B cell (primary cell): ENCODE measurements at regions not wholly inside any gene's neighbourhood (a gene's known extent, or its start where the extent isn't known, plus 50 kb on each side); places are given as distances from the start of the nearest gene placed in this dataset.

Source experiments
- ATAC-seq: fragments of 200-7000 bp; cut with Tn5 transposase; one replicate; pipeline ENCODE4 v1.10.0; 2021; ENCODE audit warnings: low read depth, mild to moderate bottlenecking, moderate number of reproducible peaks, moderate library complexity
- CTCF ChIA-PET: fragments of 350-600 bp; sonication (Branson Sonifier 250); formaldehyde crosslinking; loops from one replicate; lab custom pipeline; 2021; ENCODE audit warnings: antibody characterized with exemption, inconsistent platforms; lab: Charles Lee
- POLR2A ChIA-PET: fragments of 350-600 bp; sonication (Branson Sonifier 250); formaldehyde crosslinking; loops from one replicate; lab custom pipeline; 2021; ENCODE audit warnings: antibody characterized with exemption; lab: Charles Lee
- DNase-seq: peaks from one replicate; pipeline ENCODE4 v3.0.0; 2013
- H2AFZ ChIP-seq: 2 replicates; pipeline ENCODE4 v1.6.1; 2012; ENCODE audit warnings: mild to moderate bottlenecking, low read depth, low read length; ENCODE audit not compliant: insufficient read depth, poor library complexity, severe bottlenecking
- H3K27ac ChIP-seq, 2 donors: 1 replicate in 1 of 2; 2 replicates in 1 of 2; pipeline ENCODE4 v1.5.1; 2012 to 2013; ENCODE audit warnings: low read length in 2 of 2, mild to moderate bottlenecking in 2 of 2, moderate library complexity in 1 of 2
- H3K27me3 ChIP-seq, 4 experiments: fragments of 200-600 bp in 1 of 4; sonication (generic) in 1 of 4; replicated peaks in 1 of 4; 1 replicate in 2 of 4; 2 replicates in 2 of 4; pipeline versions ENCODE4 v1.6.1 to v1.7.0; 2013 to 2016; ENCODE audit warnings: low read length in 3 of 4, mild to moderate bottlenecking in 2 of 4, mixed read lengths in 1 of 4, moderate library complexity in 1 of 4; ENCODE audit not compliant: insufficient read depth in 4 of 4, control insufficient read depth in 3 of 4; ENCODE audit errors: control extremely low read depth in 1 of 4
- H3K36me3 ChIP-seq, 2 experiments: replicated peaks in 1 of 2; 1 replicate in 1 of 2; 2 replicates in 1 of 2; pipeline versions ENCODE4 v1.6.1 to v1.7.1; 2013; ENCODE audit warnings: low read length in 1 of 2; ENCODE audit not compliant: insufficient read depth in 2 of 2, control insufficient read depth in 1 of 2; ENCODE audit errors: control extremely low read depth in 1 of 2, extremely low read depth in 1 of 2
- H3K4me1 ChIP-seq, 2 donors: fragments of 200-600 bp in 1 of 2; sonication (generic) in 1 of 2; 1 replicate in 1 of 2; 2 replicates in 1 of 2; pipeline versions ENCODE4 v1.5.1 to v1.6.1; 2013 to 2017; ENCODE audit warnings: low read length in 2 of 2; ENCODE audit not compliant: control insufficient read depth in 2 of 2, insufficient read depth in 2 of 2
- H3K4me2 ChIP-seq: replicated peaks from 2 replicates; pipeline ENCODE3; 2012; ENCODE audit warnings: mild to moderate bottlenecking, low read depth, low read length; ENCODE audit not compliant: poor library complexity, severe bottlenecking
- H3K4me3 ChIP-seq, 5 experiments: fragments of 200-600 bp in 1 of 5; sonication (generic) in 1 of 5; 1 replicate in 3 of 5; 2 replicates in 2 of 5; pipeline versions ENCODE4 v1.5.1 to v1.7.0; 2011 to 2016; ENCODE audit warnings: low read length in 4 of 5, mild to moderate bottlenecking in 4 of 5, low read depth in 2 of 5, control low read depth in 1 of 5, moderate library complexity in 1 of 5; ENCODE audit not compliant: insufficient read depth in 1 of 5; ENCODE audit errors: control extremely low read depth in 1 of 5, extremely low read depth in 1 of 5
- H3K79me2 ChIP-seq: fragments of 200-600 bp; sonication (generic); one replicate; pipeline ENCODE4 v1.6.0; 2016; ENCODE audit warnings: low read length; ENCODE audit not compliant: control insufficient read depth, insufficient read depth
- H3K9ac ChIP-seq: fragments of 200-600 bp; sonication (generic); 2 replicates; pipeline ENCODE4 v1.6.1; 2017; ENCODE audit warnings: mild to moderate bottlenecking, low read length, moderate library complexity
- H3K9me3 ChIP-seq, 3 donors: one replicate each; pipeline versions ENCODE4 v1.6.1 to v1.7.1; 2013; ENCODE audit warnings: low read length in 2 of 3; ENCODE audit not compliant: control insufficient read depth in 2 of 3, insufficient read depth in 1 of 3; ENCODE audit errors: control extremely low read depth in 1 of 3
- H4K20me1 ChIP-seq: 2 replicates; pipeline ENCODE4 v1.6.0; 2012; ENCODE audit warnings: mild to moderate bottlenecking, low read length; ENCODE audit not compliant: insufficient read depth, control insufficient read depth, poor library complexity, severe bottlenecking
- H3K27ac Mint-ChIP-seq: one replicate; pipeline ENCODE4 v1.8.0; 2021; ENCODE audit warnings: mixed read lengths
- H3K27me3 Mint-ChIP-seq: one replicate; pipeline ENCODE4 v1.8.0; 2021; ENCODE audit warnings: mixed read lengths
- H3K4me1 Mint-ChIP-seq: one replicate; pipeline ENCODE4 v1.8.0; 2021; ENCODE audit warnings: mixed read lengths
- H3K4me3 Mint-ChIP-seq: one replicate; pipeline ENCODE4 v1.8.0; 2021; ENCODE audit warnings: mixed read lengths
- H3K9me3 Mint-ChIP-seq: one replicate; pipeline ENCODE4 v1.8.0; 2022; ENCODE audit warnings: mixed read lengths; ENCODE audit not compliant: insufficient read depth
- EZH2 ChIP-seq: IDR thresholded peaks from 2 replicates; pipeline ENCODE4 v1.6.1; 2012; ENCODE audit warnings: borderline replicate concordance, low read depth, mild to moderate bottlenecking, moderate library complexity, low read length; ENCODE audit not compliant: insufficient read depth, poor library complexity, severe bottlenecking
- WGBS: methylation state at CpG from one replicate; pipeline ENCODE4 v1.1.5; 2013; ENCODE audit warnings: missing lambda C conversion rate; ENCODE audit not compliant: insufficient coverage; 5-methylcytosine and 5-hydroxymethylcytosine counted together
- intact Hi-C: fragments of 100-400 bp; cut with micrococcal nuclease; formaldehyde crosslinking; loops from one replicate; pipeline ENCODE4 v1.10.0; 2022
- TF ChIP-seq, protein P1 (sequence below): fragments of 200-600 bp; IDR thresholded peaks from one replicate; pipeline ENCODE4 v1.8.0; 2022; ENCODE audit warnings: antibody characterized with exemption, mild to moderate bottlenecking

DNA sequence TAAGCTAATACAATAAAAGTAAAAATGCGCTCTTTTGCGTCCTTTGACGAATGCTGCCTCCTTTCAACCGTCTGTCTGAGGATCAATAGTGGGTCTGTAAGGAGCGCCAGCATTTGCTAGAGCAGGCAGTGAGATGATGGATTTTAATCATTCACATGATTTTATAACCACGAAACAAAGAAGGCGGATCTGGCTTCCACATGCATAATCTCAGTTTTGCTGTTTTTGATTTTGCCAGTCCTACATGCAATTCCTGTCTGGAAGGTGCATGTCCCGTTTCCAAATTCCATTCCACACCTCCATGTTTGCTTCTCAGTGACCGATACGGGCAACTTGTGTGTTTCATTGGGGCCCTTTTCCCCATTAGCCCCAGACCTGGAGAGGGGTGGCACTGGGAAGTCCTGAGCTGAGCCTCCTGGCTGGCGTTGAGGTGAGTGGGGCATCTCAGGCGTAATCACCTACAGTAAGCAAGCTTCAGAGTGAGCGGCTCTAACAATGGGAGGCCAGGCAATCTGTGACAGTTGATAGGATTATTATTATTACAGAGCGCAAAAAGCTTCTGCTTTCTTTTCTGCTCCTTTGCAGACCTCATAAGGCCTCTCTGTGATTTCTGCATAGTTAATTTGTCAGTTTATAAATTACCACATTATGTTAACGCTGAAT lies 405.4 kb downstream of the ZSWIM6 start:
- H3K4me1 Mint-ChIP-seq = no peaks in the 10 kb centered on the region
- H3K27me3 Mint-ChIP-seq = peaks cover 3% of the 10 kb centered on the region
- CTCF ChIA-PET = no interaction called here
- Histone ChIP-seq H3K4me3 (no peak overlapping the region), H3K4me2 (no peak overlapping the region), H3K9me3 (no peaks in the 10 kb centered on the region), H3K79me2 (no peaks in the 10 kb centered on the region), H2AFZ (no peak overlapping the region), H3K9ac (no peak overlapping the region), H4K20me1 (no peaks in the 10 kb centered on the region), H3K27ac (no peak overlapping the region), H3K4me1 (no peaks in the 10 kb centered on the region), H3K27me3 (no peaks in the 10 kb centered on the region), H3K36me3 (no peaks in the 10 kb centered on the region)
- H3K27ac Mint-ChIP-seq = no peak overlapping the region
- 96% methylated on average over 6 of the region's 15 CpGs for WGBS
- intact Hi-C loops = no loop called here
- TF ChIP-seq, protein P1, sequence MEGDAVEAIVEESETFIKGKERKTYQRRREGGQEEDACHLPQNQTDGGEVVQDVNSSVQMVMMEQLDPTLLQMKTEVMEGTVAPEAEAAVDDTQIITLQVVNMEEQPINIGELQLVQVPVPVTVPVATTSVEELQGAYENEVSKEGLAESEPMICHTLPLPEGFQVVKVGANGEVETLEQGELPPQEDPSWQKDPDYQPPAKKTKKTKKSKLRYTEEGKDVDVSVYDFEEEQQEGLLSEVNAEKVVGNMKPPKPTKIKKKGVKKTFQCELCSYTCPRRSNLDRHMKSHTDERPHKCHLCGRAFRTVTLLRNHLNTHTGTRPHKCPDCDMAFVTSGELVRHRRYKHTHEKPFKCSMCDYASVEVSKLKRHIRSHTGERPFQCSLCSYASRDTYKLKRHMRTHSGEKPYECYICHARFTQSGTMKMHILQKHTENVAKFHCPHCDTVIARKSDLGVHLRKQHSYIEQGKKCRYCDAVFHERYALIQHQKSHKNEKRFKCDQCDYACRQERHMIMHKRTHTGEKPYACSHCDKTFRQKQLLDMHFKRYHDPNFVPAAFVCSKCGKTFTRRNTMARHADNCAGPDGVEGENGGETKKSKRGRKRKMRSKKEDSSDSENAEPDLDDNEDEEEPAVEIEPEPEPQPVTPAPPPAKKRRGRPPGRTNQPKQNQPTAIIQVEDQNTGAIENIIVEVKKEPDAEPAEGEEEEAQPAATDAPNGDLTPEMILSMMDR = no peak
- no peak for TF ChIP-seq EZH2
- H3K9me3 Mint-ChIP-seq = no peaks in the 10 kb centered on the region
- POLR2A ChIA-PET = no interaction called here
- no peak overlapping the region for H3K4me3 Mint-ChIP-seq
- no peak for DNase-seq
- ATAC-seq = no peak

DNA sequence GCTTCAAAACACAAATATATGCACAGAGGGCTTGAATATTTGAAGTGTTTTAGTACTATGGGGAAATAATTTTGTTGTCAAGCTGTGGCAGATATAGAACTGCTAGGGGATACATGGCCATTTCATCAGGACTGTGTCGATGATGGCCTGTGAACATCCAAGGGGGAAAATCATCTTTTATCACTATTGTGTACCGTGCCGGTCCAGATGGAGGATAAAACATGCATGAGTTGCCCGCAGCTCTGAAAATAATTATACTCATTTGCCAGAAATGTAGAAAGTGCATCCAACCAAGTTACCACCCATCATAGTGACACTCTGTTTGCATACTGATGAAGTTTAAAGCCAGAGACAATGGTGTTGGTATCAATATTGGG lies 405.9 kb downstream of the ZSWIM6 start:
- Histone ChIP-seq H3K79me2 (no peaks in the 10 kb centered on the region), H3K27ac (no peak overlapping the region), H3K36me3 (no peaks in the 10 kb centered on the region), H3K27me3 (no peaks in the 10 kb centered on the region), H3K9me3 (no peaks in the 10 kb centered on the region), H3K4me1 (no peaks in the 10 kb centered on the region), H3K9ac (no peak overlapping the region), H2AFZ (no peak overlapping the region), H3K4me2 (no peak overlapping the region), H4K20me1 (no peaks in the 10 kb centered on the region), H3K4me3 (no peak overlapping the region)
- Mint-ChIP-seq H3K4me1 (no peaks in the 10 kb centered on the region), H3K27ac (no peak overlapping the region), H3K27me3 (peaks cover 3% of the 10 kb centered on the region), H3K9me3 (no peaks in the 10 kb centered on the region), H3K4me3 (no peak overlapping the region)
- CTCF ChIA-PET = no interaction called here
- intact Hi-C loops = no loop called here
- DNase-seq (no peak), ATAC-seq (no peak)
- POLR2A ChIA-PET = no interaction called here
- WGBS = no CpG with 5 or more reads among the region's 4 CpGs
- no peak for TF ChIP-seq EZH2
- TF ChIP-seq, protein P1 = no peak
